VCaP (cell line): ENCODE measurements at regions not wholly inside any gene's neighbourhood (a gene's known extent, or its start where the extent isn't known, plus 50 kb on each side); places are given as distances from the start of the nearest gene placed in this dataset.

Experiments
- H3K27ac ChIP-seq: fragments of 450-650 bp; 2 replicates; pipeline ENCODE4 v1.5.1; 2017
- TF ChIP-seq, protein P1 (sequence below): fragments of 450-650 bp; conservative IDR thresholded peaks from 2 replicates; pipeline ENCODE4 v1.5.1; 2017; ENCODE audit warnings: mild to moderate bottlenecking, moderate library complexity

GRCh38 chr18:56268952-56269351 lies 369.4 kb downstream of the TXNL1 start:
- TF ChIP-seq, protein P1, sequence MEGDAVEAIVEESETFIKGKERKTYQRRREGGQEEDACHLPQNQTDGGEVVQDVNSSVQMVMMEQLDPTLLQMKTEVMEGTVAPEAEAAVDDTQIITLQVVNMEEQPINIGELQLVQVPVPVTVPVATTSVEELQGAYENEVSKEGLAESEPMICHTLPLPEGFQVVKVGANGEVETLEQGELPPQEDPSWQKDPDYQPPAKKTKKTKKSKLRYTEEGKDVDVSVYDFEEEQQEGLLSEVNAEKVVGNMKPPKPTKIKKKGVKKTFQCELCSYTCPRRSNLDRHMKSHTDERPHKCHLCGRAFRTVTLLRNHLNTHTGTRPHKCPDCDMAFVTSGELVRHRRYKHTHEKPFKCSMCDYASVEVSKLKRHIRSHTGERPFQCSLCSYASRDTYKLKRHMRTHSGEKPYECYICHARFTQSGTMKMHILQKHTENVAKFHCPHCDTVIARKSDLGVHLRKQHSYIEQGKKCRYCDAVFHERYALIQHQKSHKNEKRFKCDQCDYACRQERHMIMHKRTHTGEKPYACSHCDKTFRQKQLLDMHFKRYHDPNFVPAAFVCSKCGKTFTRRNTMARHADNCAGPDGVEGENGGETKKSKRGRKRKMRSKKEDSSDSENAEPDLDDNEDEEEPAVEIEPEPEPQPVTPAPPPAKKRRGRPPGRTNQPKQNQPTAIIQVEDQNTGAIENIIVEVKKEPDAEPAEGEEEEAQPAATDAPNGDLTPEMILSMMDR = no peak
- H3K27ac ChIP-seq = no peak overlapping the region

DNA sequence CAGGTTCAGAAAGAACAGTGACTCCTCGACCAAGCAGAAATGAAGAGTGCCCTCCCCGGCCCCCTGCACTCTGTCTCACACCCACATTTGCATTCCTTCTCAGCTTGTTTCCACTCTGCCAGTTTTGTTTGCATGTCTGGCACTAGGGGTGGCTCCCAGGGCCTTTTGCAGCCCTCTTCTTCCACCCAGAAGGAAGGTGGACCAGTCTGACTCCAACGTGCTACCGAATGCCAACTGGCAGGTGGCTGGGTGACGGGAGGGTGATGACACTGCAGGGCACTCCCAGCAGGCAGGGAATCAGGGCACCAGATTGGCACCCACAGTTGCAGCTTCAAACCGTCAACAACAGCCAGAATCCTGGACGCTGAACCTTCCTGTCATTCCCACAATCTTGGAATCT lies 371.1 kb downstream of the TXNL1 start:
- TF ChIP-seq, protein P1 = no peak
- H3K27ac ChIP-seq = no peak overlapping the region

GRCh38 chr18:56258178-56258577 lies 380.2 kb downstream of the TXNL1 start:
- TF ChIP-seq, protein P1 = no peak

GRCh38 chr18:56257205-56257604 lies 381.2 kb downstream of the TXNL1 start:
- TF ChIP-seq, protein P1 = no peak
- H3K27ac ChIP-seq = no peak overlapping the region

More at GRCh38 chr18:56258178-56258577, 380.2 kb downstream of the TXNL1 start:
- H3K27ac ChIP-seq = no peak overlapping the region

GRCh38 chr18:56256659-56257058 lies 381.7 kb downstream of the TXNL1 start:
- TF ChIP-seq, protein P1 = no peak
- no peak overlapping the region for H3K27ac ChIP-seq

DNA sequence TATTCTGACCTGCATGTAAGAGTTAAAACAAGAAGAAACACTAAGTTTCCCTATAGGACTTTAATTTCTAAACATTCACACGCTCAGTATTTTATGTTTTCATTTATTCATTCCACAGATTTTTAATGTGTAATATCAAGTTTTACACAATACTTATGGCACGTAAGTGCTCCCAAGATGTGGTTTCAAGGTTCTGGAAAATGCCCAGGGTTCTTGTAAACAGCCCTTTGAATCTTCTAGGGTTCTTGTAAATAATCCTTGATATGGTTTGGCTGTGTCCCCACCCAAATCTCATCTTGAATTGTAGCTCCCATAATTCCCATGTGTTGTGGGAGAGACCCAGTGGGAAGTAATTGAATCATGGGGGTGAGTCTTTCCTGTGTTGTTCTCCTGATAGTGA lies 383.0 kb downstream of the TXNL1 start:
- TF ChIP-seq, protein P1 = no peak
- H3K27ac ChIP-seq = no peak overlapping the region

GRCh38 chr18:56252456-56252855 lies 385.9 kb downstream of the TXNL1 start:
- TF ChIP-seq, protein P1 = no peak
- H3K27ac ChIP-seq = no peak overlapping the region
